DOHH2 (cell line): ENCODE measurements at regions not wholly inside any gene's neighbourhood (a gene's known extent, or its start where the extent isn't known, plus 50 kb on each side); places are given as distances from the start of the nearest gene placed in this dataset.

Experiments
- H3F3A ChIP-seq: fragments of 200-600 bp; sonication (generic), shearing (Covaris generic); 2 replicates; pipeline ENCODE4 v1.6.0; 2016; ENCODE audit warnings: antibody characterized with exemption, mild to moderate bottlenecking; ENCODE audit not compliant: control insufficient read depth, insufficient read depth
- H3K27ac ChIP-seq: fragments of 200-600 bp; sonication (generic); 2 replicates; pipeline ENCODE4 v1.5.1; 2014; ENCODE audit warnings: low read depth, mild to moderate bottlenecking, low read length, moderate library complexity
- H3K27me3 ChIP-seq: fragments of 200-600 bp; sonication (generic); 2 replicates; pipeline ENCODE4 v1.6.1; 2014; ENCODE audit warnings: mild to moderate bottlenecking, low read length, mixed read lengths; ENCODE audit not compliant: control insufficient read depth
- H3K36me3 ChIP-seq: fragments of 200-600 bp; sonication (generic); 2 replicates; pipeline ENCODE4 v1.6.1; 2014; ENCODE audit warnings: mild to moderate bottlenecking, low read length, moderate library complexity, mixed read lengths; ENCODE audit not compliant: control insufficient read depth
- H3K4me1 ChIP-seq: fragments of 200-600 bp; sonication (generic); 2 replicates; pipeline ENCODE4 v1.6.1; 2014; ENCODE audit warnings: mild to moderate bottlenecking, low read length, mixed read lengths; ENCODE audit not compliant: control insufficient read depth
- H3K4me2 ChIP-seq: fragments of 200-600 bp; sonication (generic); 2 replicates; pipeline ENCODE4 v1.6.0; 2014; ENCODE audit warnings: mild to moderate bottlenecking, low read length, moderate library complexity
- H3K4me3 ChIP-seq: fragments of 200-600 bp; sonication (generic); 2 replicates; pipeline ENCODE4 v1.5.1; 2014; ENCODE audit warnings: mild to moderate bottlenecking, low read length, mixed read lengths
- H3K79me2 ChIP-seq: fragments of 200-600 bp; sonication (generic); 2 replicates; pipeline ENCODE4 v1.6.1; 2014; ENCODE audit warnings: mild to moderate bottlenecking, low read length, mixed read lengths; ENCODE audit not compliant: control insufficient read depth
- H3K9me2 ChIP-seq: fragments of 200-600 bp; sonication (generic); replicated peaks from 2 replicates; pipeline ENCODE4 v1.6.1; 2014; ENCODE audit warnings: mild to moderate bottlenecking, low read length, mixed read lengths; ENCODE audit not compliant: control insufficient read depth
- H3K9me3 ChIP-seq: fragments of 200-600 bp; sonication (generic); 2 replicates; pipeline ENCODE4 v1.6.1; 2014; ENCODE audit warnings: antibody characterized with exemption, low read length, mixed read lengths; ENCODE audit not compliant: control insufficient read depth, insufficient read depth
- H4K20me1 ChIP-seq: fragments of 200-600 bp; sonication (generic); 2 replicates; pipeline ENCODE4 v1.6.0; 2014; ENCODE audit warnings: low read depth, mild to moderate bottlenecking, antibody characterized with exemption, low read length, moderate library complexity; ENCODE audit not compliant: control insufficient read depth, insufficient read depth
- EZH2phosphoT487 ChIP-seq: fragments of 200-600 bp; sonication (generic); IDR thresholded peaks from 2 replicates; pipeline ENCODE4 v1.6.1; 2017; ENCODE audit warnings: borderline replicate concordance, mild to moderate bottlenecking, antibody characterized with exemption, low read length, moderate library complexity, mixed read lengths
- TF ChIP-seq, protein P1 (sequence below): fragments of 200-600 bp; sonication (generic); IDR thresholded peaks from one replicate; pipeline ENCODE4 v1.5.1; 2014; ENCODE audit warnings: antibody characterized with exemption, mild to moderate bottlenecking, low read depth, low read length; ENCODE audit not compliant: poor library complexity, severe bottlenecking

DNA sequence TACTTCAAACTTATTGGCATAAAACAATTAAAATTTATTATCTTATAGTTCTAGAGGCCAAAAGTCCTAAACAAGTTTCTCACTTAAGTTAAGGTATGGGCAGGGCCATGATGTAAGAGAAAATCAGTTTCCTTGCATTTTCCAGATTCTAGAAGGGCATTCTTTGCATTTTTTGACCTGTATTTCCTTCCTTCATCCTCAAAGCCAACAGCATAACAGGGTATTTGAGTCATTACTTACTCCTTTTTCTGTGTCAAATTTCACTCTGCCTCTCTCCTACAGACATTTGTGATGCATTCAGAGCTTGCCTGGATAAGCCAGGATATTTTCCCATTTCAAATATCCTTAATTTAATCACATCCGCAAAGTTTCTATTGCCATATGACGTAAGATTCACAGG is 1499.0 kb downstream of the EFNA5 start:
- Histone ChIP-seq H3K79me2 (no peaks in the 10 kb centered on the region), H4K20me1 (no peaks in the 10 kb centered on the region), H3K27me3 (no peaks in the 10 kb centered on the region), H3F3A (no peaks in the 10 kb centered on the region), H3K4me1 (no peaks in the 10 kb centered on the region), H3K4me3 (no peak overlapping the region), H3K9me3 (no peaks in the 10 kb centered on the region), H3K36me3 (no peaks in the 10 kb centered on the region), H3K4me2 (no peak overlapping the region), H3K9me2 (no peaks in the 10 kb centered on the region; the same call in 1 of the 2 replicates), H3K27ac (no peak overlapping the region)
- no peak for TF ChIP-seq EZH2phosphoT487
- TF ChIP-seq, protein P1, sequence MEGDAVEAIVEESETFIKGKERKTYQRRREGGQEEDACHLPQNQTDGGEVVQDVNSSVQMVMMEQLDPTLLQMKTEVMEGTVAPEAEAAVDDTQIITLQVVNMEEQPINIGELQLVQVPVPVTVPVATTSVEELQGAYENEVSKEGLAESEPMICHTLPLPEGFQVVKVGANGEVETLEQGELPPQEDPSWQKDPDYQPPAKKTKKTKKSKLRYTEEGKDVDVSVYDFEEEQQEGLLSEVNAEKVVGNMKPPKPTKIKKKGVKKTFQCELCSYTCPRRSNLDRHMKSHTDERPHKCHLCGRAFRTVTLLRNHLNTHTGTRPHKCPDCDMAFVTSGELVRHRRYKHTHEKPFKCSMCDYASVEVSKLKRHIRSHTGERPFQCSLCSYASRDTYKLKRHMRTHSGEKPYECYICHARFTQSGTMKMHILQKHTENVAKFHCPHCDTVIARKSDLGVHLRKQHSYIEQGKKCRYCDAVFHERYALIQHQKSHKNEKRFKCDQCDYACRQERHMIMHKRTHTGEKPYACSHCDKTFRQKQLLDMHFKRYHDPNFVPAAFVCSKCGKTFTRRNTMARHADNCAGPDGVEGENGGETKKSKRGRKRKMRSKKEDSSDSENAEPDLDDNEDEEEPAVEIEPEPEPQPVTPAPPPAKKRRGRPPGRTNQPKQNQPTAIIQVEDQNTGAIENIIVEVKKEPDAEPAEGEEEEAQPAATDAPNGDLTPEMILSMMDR, result no peak

DNA sequence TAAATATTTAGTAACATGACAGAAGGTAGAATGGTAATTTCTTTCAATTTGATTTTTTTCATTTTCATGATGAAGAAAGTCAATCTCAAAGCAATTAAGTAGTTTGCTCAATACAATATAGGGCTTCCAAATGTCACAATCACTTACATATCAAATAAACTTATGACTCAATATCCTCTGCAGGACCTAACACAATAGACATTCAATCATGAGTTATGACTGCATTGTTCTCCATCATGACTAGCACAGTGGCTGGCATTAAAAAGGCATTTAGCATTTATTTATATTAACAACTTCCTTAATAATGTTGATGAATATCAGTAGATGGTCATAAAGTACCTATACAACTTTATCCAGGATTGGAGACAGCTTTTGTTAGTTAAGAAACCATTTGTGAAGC is 1499.6 kb downstream of the EFNA5 start:
- H3K27ac ChIP-seq, result no peak overlapping the region
- no peak overlapping the region for H3K4me2 ChIP-seq
- no peak overlapping the region for H3K4me3 ChIP-seq
- H3K27me3 ChIP-seq, result no peaks in the 10 kb centered on the region
- no peaks in the 10 kb centered on the region for H3K4me1 ChIP-seq
- H4K20me1 ChIP-seq, result no peaks in the 10 kb centered on the region
- H3F3A ChIP-seq, result no peaks in the 10 kb centered on the region
- no peaks in the 10 kb centered on the region for H3K36me3 ChIP-seq
- TF ChIP-seq, protein P1, result no peak
- TF ChIP-seq EZH2phosphoT487, result no peak
- no peaks in the 10 kb centered on the region for H3K79me2 ChIP-seq
- no peaks in the 10 kb centered on the region for H3K9me3 ChIP-seq
- H3K9me2 ChIP-seq, result no peaks in the 10 kb centered on the region; the same call in 1 of the 2 replicates

DNA sequence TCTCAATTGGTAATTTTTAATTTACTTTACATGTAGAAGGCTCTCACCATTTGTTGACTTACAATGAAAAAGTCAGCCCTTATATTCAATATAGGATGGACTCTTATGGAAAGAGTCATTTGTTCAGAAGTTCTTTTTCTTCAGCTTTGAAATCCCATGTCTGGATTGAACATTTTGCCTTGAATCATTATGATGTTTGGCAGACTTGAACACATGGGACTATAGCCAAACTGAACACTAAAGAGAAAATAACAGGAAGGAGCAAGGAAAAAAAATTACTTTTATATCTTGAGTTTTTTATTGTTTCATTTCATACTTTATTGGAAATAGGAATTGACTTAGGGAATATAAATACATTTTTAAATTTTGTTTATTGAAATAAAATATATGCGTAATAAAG is 1503.0 kb downstream of the EFNA5 start:
- H4K20me1 ChIP-seq, result no peaks in the 10 kb centered on the region

More for the DNA sequence above, 1503.0 kb downstream of the EFNA5 start:
- H3K4me2 ChIP-seq, result no peak overlapping the region
- H3K9me3 ChIP-seq, result no peaks in the 10 kb centered on the region
- no peak overlapping the region for H3K4me3 ChIP-seq
- H3K79me2 ChIP-seq, result no peaks in the 10 kb centered on the region
- H3K9me2 ChIP-seq, result no peaks in the 10 kb centered on the region; the same call in 1 of the 2 replicates
- no peaks in the 10 kb centered on the region for H3F3A ChIP-seq
- H3K36me3 ChIP-seq, result no peaks in the 10 kb centered on the region
- no peak overlapping the region for H3K27ac ChIP-seq
- TF ChIP-seq EZH2phosphoT487, result no peak
- TF ChIP-seq, protein P1, result no peak
- H3K27me3 ChIP-seq, result no peaks in the 10 kb centered on the region
- H3K4me1 ChIP-seq, result no peaks in the 10 kb centered on the region
